Body of pancreas (tissue), 4 donors: ENCODE measurements at regions not wholly inside any gene's neighbourhood (a gene's known extent, or its start where the extent isn't known, plus 50 kb on each side); places are given as distances from the start of the nearest gene placed in this dataset.

Experiments used
- ATAC-seq: fragments of 150-250 bp; one replicate; pipeline ENCODE4 v1.9.1; 2016
- DNase-seq, 4 donors: peaks; one replicate each; pipeline ENCODE4 v3.0.0-alpha.2; 2019
- H3K27ac ChIP-seq, 4 donors: fragments of 200-600 bp; sonication (generic); 1 replicate in 3 of 4; 2 replicates in 1 of 4; pipeline versions ENCODE4 v1.5.1 to v1.6.1; 2016 to 2019; ENCODE audit warnings: mild to moderate bottlenecking in 1 of 4, mixed read lengths in 1 of 4, moderate library complexity in 1 of 4
- H3K27me3 ChIP-seq, 2 donors: fragments of 200-600 bp; sonication (generic); one replicate each; pipeline ENCODE4 v1.6.0; 2016; ENCODE audit warnings: mild to moderate bottlenecking in 1 of 2
- H3K36me3 ChIP-seq, 2 donors: fragments of 200-600 bp; sonication (generic); replicated peaks in 1 of 2; 2 replicates each; pipeline ENCODE4 v1.5.1; 2016; ENCODE audit warnings: low read depth in 2 of 2; ENCODE audit not compliant: insufficient read depth in 1 of 2
- H3K4me1 ChIP-seq: fragments of 200-600 bp; sonication (generic); one replicate; pipeline ENCODE4 v1.6.0; 2016
- H3K4me3 ChIP-seq, 2 donors: fragments of 200-600 bp; sonication (generic); 1 replicate in 1 of 2; 2 replicates in 1 of 2; pipeline ENCODE4 v1.5.1; 2016 to 2019
- H3K9me3 ChIP-seq, 3 donors: fragments of 200-600 bp; sonication (generic); 1 replicate in 2 of 3; 2 replicates in 1 of 3; pipeline ENCODE4 v1.5.1; 2016
- POLR2A ChIP-seq, 3 donors: fragments of 450-650 bp; IDR thresholded peaks; one replicate each; pipeline ENCODE4 v1.6.1; 2016; ENCODE audit warnings: antibody characterized with exemption in 3 of 3, mild to moderate bottlenecking in 2 of 3
- WGBS, 2 donors: methylation state at CpG; one replicate each; pipeline ENCODE4 v1.1.5; 2017; 5-methylcytosine and 5-hydroxymethylcytosine counted together
- intact Hi-C: fragments of 100-400 bp; cut with DNase I; formaldehyde crosslinking; loops from one replicate; pipeline ENCODE4 v1.15.1; 2023
- TF ChIP-seq, protein P1 (sequence below), 7 experiments: fragments of 450-650 bp in 4 of 7; fragments of 200-600 bp in 3 of 7; sonication (generic) in 3 of 7; IDR thresholded peaks; one replicate each; pipeline ENCODE4 v1.5.1; 2016 to 2019; ENCODE audit warnings: antibody characterized with exemption in 7 of 7

DNA sequence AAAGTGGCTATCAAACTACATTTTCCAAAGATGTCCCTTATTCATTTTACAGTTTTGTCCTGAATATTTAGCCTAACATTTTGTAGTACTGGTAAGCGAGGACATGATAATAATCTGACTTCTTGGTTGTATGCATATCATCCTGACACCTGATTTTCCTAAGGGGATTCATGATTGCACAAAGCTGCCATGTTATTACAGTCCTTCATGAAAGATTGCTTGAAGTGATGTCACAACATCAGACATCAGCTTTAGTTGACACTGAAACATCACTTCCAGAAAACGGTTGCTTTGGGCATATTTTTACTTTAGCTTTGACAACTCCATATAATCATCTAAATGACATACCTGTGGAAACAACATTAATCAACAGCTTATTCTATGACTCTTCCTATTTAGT, 188.7 kb upstream of the PABPC4L start:
- H3K36me3 ChIP-seq: no peaks in the 10 kb centered on the region
- 50 to 58% methylated on average over 2 of the region's 2 CpGs for WGBS, 2 donors
- ATAC-seq (no peak), DNase-seq (no peak)
- no peaks in the 10 kb centered on the region for H3K9me3 ChIP-seq
- no peak overlapping the region for H3K4me3 ChIP-seq
- no peaks in the 10 kb centered on the region for H3K4me1 ChIP-seq
- intact Hi-C loops: no loop called here
- TF ChIP-seq POLR2A (IDR thresholded peaks at IDR 0.05): no peak
- TF ChIP-seq, protein P1, sequence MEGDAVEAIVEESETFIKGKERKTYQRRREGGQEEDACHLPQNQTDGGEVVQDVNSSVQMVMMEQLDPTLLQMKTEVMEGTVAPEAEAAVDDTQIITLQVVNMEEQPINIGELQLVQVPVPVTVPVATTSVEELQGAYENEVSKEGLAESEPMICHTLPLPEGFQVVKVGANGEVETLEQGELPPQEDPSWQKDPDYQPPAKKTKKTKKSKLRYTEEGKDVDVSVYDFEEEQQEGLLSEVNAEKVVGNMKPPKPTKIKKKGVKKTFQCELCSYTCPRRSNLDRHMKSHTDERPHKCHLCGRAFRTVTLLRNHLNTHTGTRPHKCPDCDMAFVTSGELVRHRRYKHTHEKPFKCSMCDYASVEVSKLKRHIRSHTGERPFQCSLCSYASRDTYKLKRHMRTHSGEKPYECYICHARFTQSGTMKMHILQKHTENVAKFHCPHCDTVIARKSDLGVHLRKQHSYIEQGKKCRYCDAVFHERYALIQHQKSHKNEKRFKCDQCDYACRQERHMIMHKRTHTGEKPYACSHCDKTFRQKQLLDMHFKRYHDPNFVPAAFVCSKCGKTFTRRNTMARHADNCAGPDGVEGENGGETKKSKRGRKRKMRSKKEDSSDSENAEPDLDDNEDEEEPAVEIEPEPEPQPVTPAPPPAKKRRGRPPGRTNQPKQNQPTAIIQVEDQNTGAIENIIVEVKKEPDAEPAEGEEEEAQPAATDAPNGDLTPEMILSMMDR (IDR thresholded peaks at IDR 0.05): no peak
- no peaks in the 10 kb centered on the region for H3K27me3 ChIP-seq
- H3K27ac ChIP-seq: no peak overlapping the region

DNA sequence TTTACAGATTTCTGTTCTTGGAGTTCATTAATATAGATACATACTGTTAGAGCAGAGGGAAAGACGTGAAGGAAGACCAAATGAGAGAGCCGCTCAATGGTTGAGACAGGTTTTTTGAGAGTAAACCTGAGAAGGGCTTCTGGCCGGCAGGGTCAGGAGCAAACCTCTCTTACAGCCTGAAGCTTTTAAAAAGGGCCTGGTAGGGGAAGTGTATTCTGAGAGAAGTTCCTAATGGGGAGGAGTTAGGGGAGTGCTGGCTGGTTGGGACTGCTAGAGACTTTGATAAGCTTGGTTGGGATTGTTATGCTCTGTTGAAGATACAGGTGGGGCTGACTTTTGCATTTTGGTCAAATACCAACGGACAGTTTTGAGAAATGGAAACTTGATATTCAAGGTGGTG, 186.8 kb upstream of the PABPC4L start:
- WGBS, 2 donors: 59 to 73% methylated on average over 4 of the region's 4 CpGs
- no peak overlapping the region for H3K4me3 ChIP-seq
- intact Hi-C loops: no loop called here
- H3K9me3 ChIP-seq: no peaks in the 10 kb centered on the region
- no peak overlapping the region for H3K27ac ChIP-seq
- TF ChIP-seq POLR2A (IDR thresholded peaks at IDR 0.05): no peak
- TF ChIP-seq, protein P1 (IDR thresholded peaks at IDR 0.05): no peak
- DNase-seq: no peak
- no peak for ATAC-seq
- no peaks in the 10 kb centered on the region for H3K27me3 ChIP-seq
- H3K4me1 ChIP-seq: no peaks in the 10 kb centered on the region
- no peaks in the 10 kb centered on the region for H3K36me3 ChIP-seq

DNA sequence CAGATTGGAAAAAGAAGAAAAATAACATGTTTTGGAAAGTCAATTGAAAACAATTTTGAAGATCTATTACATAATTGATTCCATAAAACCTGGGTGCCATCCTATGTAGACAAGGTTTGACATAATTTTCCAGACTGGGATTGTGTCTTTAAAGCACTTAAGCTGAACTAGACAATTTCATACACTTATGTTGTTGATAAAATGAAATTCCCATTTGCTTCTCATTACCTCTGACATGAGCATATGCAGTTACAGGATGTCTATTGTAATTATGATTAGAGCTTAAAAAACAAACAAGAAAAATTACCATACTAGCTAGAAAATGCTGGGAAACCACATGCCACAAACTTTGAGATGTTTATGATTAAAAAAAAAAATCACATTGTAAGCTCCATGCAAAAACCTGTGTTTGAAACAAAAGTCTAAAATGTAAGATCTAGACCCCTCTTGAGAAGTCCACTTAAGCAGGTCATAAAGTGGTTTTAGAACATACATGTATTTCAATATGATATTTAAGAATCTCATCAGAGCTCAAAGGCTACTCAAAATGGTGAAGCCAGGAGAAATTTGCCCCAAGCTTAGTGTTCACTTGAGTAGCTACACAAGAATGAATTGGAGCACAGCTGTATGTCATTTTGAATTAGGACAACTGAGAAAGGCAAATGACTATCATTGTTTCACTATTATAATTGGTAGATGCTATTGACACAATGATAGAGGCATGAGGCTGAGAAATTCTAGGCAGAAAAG, 181.1 kb upstream of the PABPC4L start:
- TF ChIP-seq, protein P1 (IDR thresholded peaks at IDR 0.05): no peak
- no peak for TF ChIP-seq POLR2A (IDR thresholded peaks at IDR 0.05)
- intact Hi-C loops: no loop called here
- Histone ChIP-seq H3K27ac (no peak overlapping the region), H3K36me3 (no peaks in the 10 kb centered on the region), H3K4me1 (no peaks in the 10 kb centered on the region), H3K9me3 (no peaks in the 10 kb centered on the region), H3K27me3 (no peaks in the 10 kb centered on the region), H3K4me3 (no peak overlapping the region)
- DNase-seq (no peak), ATAC-seq (no peak)

DNA sequence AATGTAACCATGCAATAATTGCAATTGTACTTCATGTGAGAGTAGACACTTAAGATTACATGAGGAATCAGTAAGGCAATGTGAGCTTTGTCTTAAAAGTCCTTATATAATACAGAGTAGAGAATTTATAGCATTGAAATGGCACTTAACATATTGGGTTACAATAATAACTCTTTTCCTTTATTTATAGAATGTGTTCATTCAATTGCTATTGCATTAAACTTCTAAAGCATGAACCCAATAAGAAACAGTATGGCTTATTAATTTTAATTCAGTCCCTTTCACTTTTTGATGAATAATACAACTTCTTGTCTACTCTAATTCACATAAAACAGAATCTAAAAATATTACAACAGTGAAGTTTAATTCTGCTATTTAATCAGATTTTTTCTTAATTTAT, 174.2 kb upstream of the PABPC4L start:
- Histone ChIP-seq H3K27ac (no peak overlapping the region), H3K4me1 (no peaks in the 10 kb centered on the region), H3K9me3 (no peaks in the 10 kb centered on the region), H3K27me3 (no peaks in the 10 kb centered on the region), H3K36me3 (no peaks in the 10 kb centered on the region), H3K4me3 (no peak overlapping the region)
- TF ChIP-seq, protein P1 (IDR thresholded peaks at IDR 0.05): no peak
- no peak for TF ChIP-seq POLR2A (IDR thresholded peaks at IDR 0.05)
- intact Hi-C loops: no loop called here
- ATAC-seq (no peak), DNase-seq (no peak)

DNA sequence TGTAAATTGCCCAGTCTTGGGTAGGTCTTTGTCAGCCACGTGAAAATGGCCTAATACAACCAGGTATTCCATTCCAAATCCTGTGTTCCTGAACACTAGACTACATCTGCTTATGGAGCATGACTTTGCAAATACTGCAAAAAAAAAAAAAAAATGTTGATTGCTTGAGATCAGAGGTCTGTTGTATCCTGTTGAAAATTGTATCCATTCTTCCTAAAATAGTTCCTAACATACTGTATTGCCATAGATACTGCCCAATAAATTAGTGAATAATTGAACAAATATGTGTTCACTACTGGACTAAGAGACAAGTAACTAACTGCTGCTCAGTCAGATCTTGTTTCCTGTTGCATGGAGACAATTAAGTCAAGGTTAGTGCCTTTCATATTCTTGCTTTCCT, 164.3 kb upstream of the PABPC4L start:
- H3K27me3 ChIP-seq: no peaks in the 10 kb centered on the region
- no peak overlapping the region for H3K4me3 ChIP-seq
- no peaks in the 10 kb centered on the region for H3K4me1 ChIP-seq
- TF ChIP-seq, protein P1 (IDR thresholded peaks at IDR 0.05): no peak
- no peak for TF ChIP-seq POLR2A (IDR thresholded peaks at IDR 0.05)
- 40 to 52% methylated on average over 1 of the region's 1 CpG for WGBS, 2 donors
- H3K27ac ChIP-seq: no peak overlapping the region
- no peaks in the 10 kb centered on the region for H3K9me3 ChIP-seq
- no peaks in the 10 kb centered on the region for H3K36me3 ChIP-seq
- intact Hi-C loops: no loop called here
- no peak for DNase-seq
- ATAC-seq: no peak
